HFFc6 (cell line): ENCODE measurements at regions not wholly inside any gene's neighbourhood (a gene's known extent, or its start where the extent isn't known, plus 50 kb on each side); places are given as distances from the start of the nearest gene placed in this dataset.

Experiments
- DNase-seq: peaks from one replicate; pipeline ENCODE4 v3.0.0-alpha.2; 2018
- H3K27ac Mint-ChIP-seq: 2 replicates; pipeline ENCODE4 v1.8.0; 2020; ENCODE audit warnings: mild to moderate bottlenecking, mixed read lengths
- H3K27me3 Mint-ChIP-seq: 2 replicates; pipeline ENCODE4 v1.8.0; 2021; ENCODE audit warnings: mild to moderate bottlenecking, moderate library complexity, mixed read lengths; ENCODE audit not compliant: insufficient read depth
- H3K36me3 Mint-ChIP-seq: 2 replicates; pipeline ENCODE4 v1.8.0; 2021; ENCODE audit warnings: low read depth, mixed read lengths
- H3K4me1 Mint-ChIP-seq: 2 replicates; pipeline ENCODE4 v1.8.0; 2020; ENCODE audit warnings: low read depth, mixed read lengths
- H3K4me3 Mint-ChIP-seq: 2 replicates; pipeline ENCODE4 v1.8.0; 2020; ENCODE audit warnings: mild to moderate bottlenecking, moderate library complexity, mixed read lengths
- H3K9me3 Mint-ChIP-seq: 2 replicates; pipeline ENCODE4 v1.8.0; 2020; ENCODE audit warnings: mild to moderate bottlenecking, mixed read lengths
- TF ChIP-seq, protein P1 (sequence below): fragments of 200-600 bp; sonication (generic); IDR thresholded peaks from 2 replicates; pipeline ENCODE4 v1.5.0; 2021; ENCODE audit warnings: antibody characterized with exemption, mild to moderate bottlenecking

DNA sequence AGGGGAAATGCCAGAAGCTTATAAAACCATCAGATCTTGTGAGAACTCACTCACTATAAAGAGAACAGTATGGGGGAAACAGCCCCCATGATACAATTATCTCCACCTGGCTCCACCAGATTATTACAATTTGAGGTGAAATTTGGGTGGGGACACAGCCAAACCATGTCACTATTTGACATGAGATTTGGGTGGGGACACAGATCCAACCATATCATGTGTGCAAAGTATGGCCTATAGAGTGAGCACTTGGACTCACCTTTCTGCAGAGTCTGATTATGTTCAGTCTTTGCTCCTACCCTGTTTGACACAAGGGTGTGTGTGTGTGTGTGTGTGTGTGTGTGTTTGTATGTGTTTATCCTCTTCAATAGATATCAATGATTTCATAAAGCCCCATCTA, 287.5 kb downstream of the ZNF536 start:
- H3K9me3 Mint-ChIP-seq = no peaks in the 10 kb centered on the region
- H3K4me3 Mint-ChIP-seq = no peak overlapping the region
- H3K36me3 Mint-ChIP-seq = no peaks in the 10 kb centered on the region
- peaks cover 12% of the 10 kb centered on the region for H3K27me3 Mint-ChIP-seq
- DNase-seq = no peak
- TF ChIP-seq, protein P1, sequence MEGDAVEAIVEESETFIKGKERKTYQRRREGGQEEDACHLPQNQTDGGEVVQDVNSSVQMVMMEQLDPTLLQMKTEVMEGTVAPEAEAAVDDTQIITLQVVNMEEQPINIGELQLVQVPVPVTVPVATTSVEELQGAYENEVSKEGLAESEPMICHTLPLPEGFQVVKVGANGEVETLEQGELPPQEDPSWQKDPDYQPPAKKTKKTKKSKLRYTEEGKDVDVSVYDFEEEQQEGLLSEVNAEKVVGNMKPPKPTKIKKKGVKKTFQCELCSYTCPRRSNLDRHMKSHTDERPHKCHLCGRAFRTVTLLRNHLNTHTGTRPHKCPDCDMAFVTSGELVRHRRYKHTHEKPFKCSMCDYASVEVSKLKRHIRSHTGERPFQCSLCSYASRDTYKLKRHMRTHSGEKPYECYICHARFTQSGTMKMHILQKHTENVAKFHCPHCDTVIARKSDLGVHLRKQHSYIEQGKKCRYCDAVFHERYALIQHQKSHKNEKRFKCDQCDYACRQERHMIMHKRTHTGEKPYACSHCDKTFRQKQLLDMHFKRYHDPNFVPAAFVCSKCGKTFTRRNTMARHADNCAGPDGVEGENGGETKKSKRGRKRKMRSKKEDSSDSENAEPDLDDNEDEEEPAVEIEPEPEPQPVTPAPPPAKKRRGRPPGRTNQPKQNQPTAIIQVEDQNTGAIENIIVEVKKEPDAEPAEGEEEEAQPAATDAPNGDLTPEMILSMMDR = no peak
- H3K27ac Mint-ChIP-seq = no peak overlapping the region
- peaks cover 10% of the 10 kb centered on the region for H3K4me1 Mint-ChIP-seq

DNA sequence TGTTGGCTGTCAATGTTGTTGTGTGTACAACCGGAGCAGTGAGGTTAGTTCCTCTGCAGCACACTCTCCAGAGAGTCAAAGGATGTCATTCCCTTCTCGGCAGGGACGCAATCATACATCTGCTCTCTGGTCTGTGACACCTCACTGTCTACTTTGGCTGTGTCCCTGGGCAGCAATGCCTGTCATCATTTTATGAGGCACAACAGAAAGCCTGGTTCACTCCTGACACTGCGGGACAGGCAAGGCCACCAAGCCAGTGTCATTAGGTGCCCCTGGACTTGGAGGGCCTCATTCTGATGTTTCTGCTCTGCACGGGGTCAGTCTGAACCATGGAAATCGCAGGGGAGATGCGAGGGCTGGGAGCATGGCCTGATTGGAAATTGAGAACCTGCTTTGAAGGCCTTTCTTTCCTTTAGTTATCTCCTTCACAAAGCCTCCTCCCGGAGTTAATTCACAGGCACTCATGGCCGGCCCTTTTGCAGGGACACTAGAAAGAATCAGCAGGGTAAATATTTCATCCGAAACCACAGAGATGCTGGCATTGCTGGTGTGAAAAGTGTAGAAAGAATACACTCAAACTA, 284.4 kb downstream of the ZNF536 start:
- no peak for DNase-seq
- no peak overlapping the region for H3K27ac Mint-ChIP-seq
- H3K9me3 Mint-ChIP-seq = no peaks in the 10 kb centered on the region
- H3K4me3 Mint-ChIP-seq = no peak overlapping the region
- H3K4me1 Mint-ChIP-seq = no peaks in the 10 kb centered on the region
- H3K27me3 Mint-ChIP-seq = peaks cover 7% of the 10 kb centered on the region; the same call in 1 of the 2 replicates
- TF ChIP-seq, protein P1 = no peak
- H3K36me3 Mint-ChIP-seq = no peaks in the 10 kb centered on the region

DNA sequence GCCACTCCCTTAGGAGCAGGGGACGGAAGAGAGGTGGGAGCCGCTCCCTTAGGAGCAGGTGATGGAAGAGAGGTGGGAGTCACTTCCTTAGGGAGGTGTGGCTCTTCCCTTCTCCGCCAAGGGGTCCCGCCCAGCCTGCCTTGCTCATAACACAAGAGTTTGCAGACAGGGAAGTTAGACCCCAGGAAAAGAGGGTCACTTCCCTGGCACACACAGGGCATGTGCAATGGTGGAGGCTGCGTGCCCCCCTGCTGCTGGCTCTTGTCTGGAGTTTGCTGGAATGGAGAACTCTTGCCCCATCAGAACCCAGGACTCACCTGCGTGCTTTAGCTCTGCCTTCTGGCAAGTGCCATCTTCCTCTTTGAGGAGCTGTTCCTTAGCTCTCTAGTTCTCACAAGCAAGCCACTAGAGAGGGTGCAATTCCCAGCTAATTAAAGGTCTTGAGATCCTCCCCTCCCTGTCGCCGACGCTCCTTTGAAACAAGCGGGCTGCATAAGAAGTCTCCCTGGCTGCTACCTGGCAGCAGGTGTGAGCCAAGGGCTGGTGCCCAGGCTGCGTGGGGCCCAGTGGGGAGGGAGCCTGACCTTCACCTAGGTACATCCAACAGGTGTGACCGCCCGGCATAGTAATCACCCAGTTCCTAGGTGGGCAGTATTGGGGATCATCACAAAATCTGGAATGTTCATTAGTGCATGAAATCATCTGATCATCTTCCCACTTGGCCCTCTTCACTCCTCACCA, 281.6 kb downstream of the ZNF536 start:
- peaks cover 7% of the 10 kb centered on the region; the same call in 1 of the 2 replicates for H3K27me3 Mint-ChIP-seq
- H3K4me3 Mint-ChIP-seq = no peak overlapping the region
- TF ChIP-seq, protein P1 = no peak
- no peaks in the 10 kb centered on the region for H3K36me3 Mint-ChIP-seq
- H3K27ac Mint-ChIP-seq = no peak overlapping the region
- no peaks in the 10 kb centered on the region for H3K9me3 Mint-ChIP-seq
- no peaks in the 10 kb centered on the region for H3K4me1 Mint-ChIP-seq
- DNase-seq = no peak

DNA sequence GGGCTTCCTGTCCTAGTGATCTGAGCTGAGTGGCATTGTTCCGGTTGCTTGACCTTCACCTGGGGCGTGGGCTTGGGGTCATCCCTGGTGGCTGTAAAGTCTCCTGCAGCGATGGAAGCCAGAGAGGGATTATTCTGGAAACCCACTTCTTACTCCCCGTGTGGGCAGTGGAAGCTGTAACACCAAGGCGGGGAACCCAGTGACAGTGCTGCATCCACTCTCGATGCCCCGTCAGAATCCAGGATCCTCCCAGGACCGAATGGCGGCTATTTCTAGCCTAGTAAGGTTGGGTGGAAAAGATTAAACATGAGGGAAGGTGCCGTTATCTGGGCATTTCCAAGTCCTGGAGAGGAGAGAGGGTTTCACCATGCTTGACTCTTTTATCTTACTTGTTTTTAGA, 280.6 kb downstream of the ZNF536 start:
- no peaks in the 10 kb centered on the region for H3K9me3 Mint-ChIP-seq
- TF ChIP-seq, protein P1 = no peak
- H3K27ac Mint-ChIP-seq = no peak overlapping the region
- no peak for DNase-seq
- H3K4me3 Mint-ChIP-seq = no peak overlapping the region
- H3K36me3 Mint-ChIP-seq = no peaks in the 10 kb centered on the region
- H3K4me1 Mint-ChIP-seq = no peaks in the 10 kb centered on the region
- peaks cover 3% of the 10 kb centered on the region for H3K27me3 Mint-ChIP-seq

DNA sequence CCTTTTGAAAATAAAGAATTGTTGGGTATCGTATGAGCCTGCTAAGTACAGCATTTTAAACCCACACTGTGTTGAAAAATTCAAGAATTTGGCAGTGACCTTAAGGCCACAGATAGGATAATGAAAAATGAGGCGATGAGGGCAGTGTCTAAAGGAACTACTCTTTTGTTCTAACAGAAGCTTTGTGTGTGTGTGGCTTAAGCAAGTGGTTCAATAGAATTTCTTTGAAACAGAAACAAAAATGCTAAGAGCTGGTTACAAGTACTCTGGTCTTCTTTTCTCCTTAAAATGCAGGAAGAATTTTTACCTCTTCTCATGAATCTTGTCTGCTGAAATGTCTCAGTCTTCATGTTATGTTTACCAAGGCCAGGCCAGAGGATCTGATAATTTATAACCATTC, 279.5 kb downstream of the ZNF536 start:
- H3K27me3 Mint-ChIP-seq = peaks cover 3% of the 10 kb centered on the region
- TF ChIP-seq, protein P1 = no peak
- DNase-seq = no peak
- H3K4me3 Mint-ChIP-seq = no peak overlapping the region
- no peaks in the 10 kb centered on the region for H3K36me3 Mint-ChIP-seq
- H3K27ac Mint-ChIP-seq = no peak overlapping the region
- no peaks in the 10 kb centered on the region for H3K9me3 Mint-ChIP-seq
- H3K4me1 Mint-ChIP-seq = no peaks in the 10 kb centered on the region
